ENCODE measurements at regions not wholly inside any gene's neighbourhood (a gene's known extent, or its start where the extent isn't known, plus 50 kb on each side); places are given as distances from the start of the nearest gene placed in this dataset.

DNA sequence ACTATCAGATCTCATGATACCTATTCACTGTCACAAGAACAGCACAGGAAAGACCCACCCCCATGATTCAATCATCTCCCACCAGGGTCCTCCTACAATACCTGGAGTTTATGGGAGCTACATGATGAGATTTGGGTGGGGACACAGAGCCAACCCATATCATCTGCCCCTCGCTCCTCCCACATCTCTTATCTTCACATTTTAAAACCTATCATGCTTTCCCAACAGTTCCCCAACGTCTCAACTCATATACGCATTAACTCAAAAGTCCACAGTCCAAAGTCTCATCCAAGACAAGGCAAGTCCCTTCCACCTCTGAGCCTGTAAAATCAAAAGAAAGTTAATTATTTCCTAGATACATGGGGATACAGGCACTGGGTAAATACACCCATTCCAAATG, 1185.2 kb downstream of the PCDH7 start:
- no peak for DNase-seq (ENCODE audit: low read depth in 2 of 2)
- no peaks in the 10 kb centered on the region for H3K4me1 ChIP-seq (ENCODE audit: control insufficient read depth, extremely low read depth, insufficient read depth, low read length)
- no peaks in the 10 kb centered on the region for H3K27me3 ChIP-seq (ENCODE audit: control insufficient read depth, insufficient read depth, low read length)
- H4K20me1 ChIP-seq (ENCODE audit: control insufficient read depth, extremely low read depth, insufficient read depth, low read length): no peaks in the 10 kb centered on the region
- no peak overlapping the region for H3K9ac ChIP-seq (ENCODE audit: insufficient read depth, low read length)
- no peaks in the 10 kb centered on the region for H3K36me3 ChIP-seq (ENCODE audit: control insufficient read depth, insufficient read depth, low read length)
- H3K9me3 ChIP-seq (ENCODE audit: control insufficient read depth, insufficient read depth, low read depth, low read length): no peaks in the 10 kb centered on the region
- H2AFZ ChIP-seq (ENCODE audit: low read length): no peak overlapping the region
- H3K4me2 ChIP-seq (ENCODE audit: extremely low read depth, insufficient read depth, low read length): no peak overlapping the region
- H3K27ac ChIP-seq (ENCODE audit: insufficient read depth, low read length): no peak overlapping the region
- TF ChIP-seq EZH2 (IDR thresholded peaks at IDR 0.05; ENCODE audit: low read length, missing control alignments): no peak
- TF ChIP-seq, protein P1, sequence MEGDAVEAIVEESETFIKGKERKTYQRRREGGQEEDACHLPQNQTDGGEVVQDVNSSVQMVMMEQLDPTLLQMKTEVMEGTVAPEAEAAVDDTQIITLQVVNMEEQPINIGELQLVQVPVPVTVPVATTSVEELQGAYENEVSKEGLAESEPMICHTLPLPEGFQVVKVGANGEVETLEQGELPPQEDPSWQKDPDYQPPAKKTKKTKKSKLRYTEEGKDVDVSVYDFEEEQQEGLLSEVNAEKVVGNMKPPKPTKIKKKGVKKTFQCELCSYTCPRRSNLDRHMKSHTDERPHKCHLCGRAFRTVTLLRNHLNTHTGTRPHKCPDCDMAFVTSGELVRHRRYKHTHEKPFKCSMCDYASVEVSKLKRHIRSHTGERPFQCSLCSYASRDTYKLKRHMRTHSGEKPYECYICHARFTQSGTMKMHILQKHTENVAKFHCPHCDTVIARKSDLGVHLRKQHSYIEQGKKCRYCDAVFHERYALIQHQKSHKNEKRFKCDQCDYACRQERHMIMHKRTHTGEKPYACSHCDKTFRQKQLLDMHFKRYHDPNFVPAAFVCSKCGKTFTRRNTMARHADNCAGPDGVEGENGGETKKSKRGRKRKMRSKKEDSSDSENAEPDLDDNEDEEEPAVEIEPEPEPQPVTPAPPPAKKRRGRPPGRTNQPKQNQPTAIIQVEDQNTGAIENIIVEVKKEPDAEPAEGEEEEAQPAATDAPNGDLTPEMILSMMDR (conservative IDR thresholded peaks at IDR 0.05 in 1 of 2, IDR thresholded peaks at IDR 0.05 in 1 of 2; ENCODE audit: low read depth in 1 of 2, low read length in 2 of 2): no peak
- H3K79me2 ChIP-seq (ENCODE audit: control insufficient read depth, insufficient read depth, low read length): no peaks in the 10 kb centered on the region
- no peak overlapping the region for H3K4me3 ChIP-seq (replicated peaks in 1 of 4; ENCODE audit: control extremely low read depth in 1 of 4, insufficient read depth in 1 of 4, low read depth in 3 of 4, low read length in 4 of 4)

- Histone ChIP-seq H3K4me2 (ENCODE audit: extremely low read depth, insufficient read depth, low read length) (no peak overlapping the region), H4K20me1 (ENCODE audit: control insufficient read depth, extremely low read depth, insufficient read depth, low read length) (no peaks in the 10 kb centered on the region), H3K27me3 (ENCODE audit: control insufficient read depth, insufficient read depth, low read length) (no peaks in the 10 kb centered on the region), H3K9ac (ENCODE audit: insufficient read depth, low read length) (no peak overlapping the region), H3K4me3 (replicated peaks in 1 of 4; ENCODE audit: control extremely low read depth in 1 of 4, insufficient read depth in 1 of 4, low read depth in 3 of 4, low read length in 4 of 4) (no peak overlapping the region), H3K79me2 (ENCODE audit: control insufficient read depth, insufficient read depth, low read length) (no peaks in the 10 kb centered on the region), H3K4me1 (ENCODE audit: control insufficient read depth, extremely low read depth, insufficient read depth, low read length) (no peaks in the 10 kb centered on the region), H2AFZ (ENCODE audit: low read length) (no peak overlapping the region), H3K36me3 (ENCODE audit: control insufficient read depth, insufficient read depth, low read length) (no peaks in the 10 kb centered on the region), H3K9me3 (ENCODE audit: control insufficient read depth, insufficient read depth, low read depth, low read length) (no peaks in the 10 kb centered on the region), H3K27ac (ENCODE audit: insufficient read depth, low read length) (no peak overlapping the region)
- no peak for DNase-seq (ENCODE audit: low read depth in 2 of 2)
- no peak for TF ChIP-seq EZH2 (IDR thresholded peaks at IDR 0.05; ENCODE audit: low read length, missing control alignments)
- TF ChIP-seq, protein P1 (conservative IDR thresholded peaks at IDR 0.05 in 1 of 2, IDR thresholded peaks at IDR 0.05 in 1 of 2; ENCODE audit: low read depth in 1 of 2, low read length in 2 of 2): no peak
Observed at GRCh38 chr4:31908261-31908660, 1188.1 kb downstream of the PCDH7 start.

DNA sequence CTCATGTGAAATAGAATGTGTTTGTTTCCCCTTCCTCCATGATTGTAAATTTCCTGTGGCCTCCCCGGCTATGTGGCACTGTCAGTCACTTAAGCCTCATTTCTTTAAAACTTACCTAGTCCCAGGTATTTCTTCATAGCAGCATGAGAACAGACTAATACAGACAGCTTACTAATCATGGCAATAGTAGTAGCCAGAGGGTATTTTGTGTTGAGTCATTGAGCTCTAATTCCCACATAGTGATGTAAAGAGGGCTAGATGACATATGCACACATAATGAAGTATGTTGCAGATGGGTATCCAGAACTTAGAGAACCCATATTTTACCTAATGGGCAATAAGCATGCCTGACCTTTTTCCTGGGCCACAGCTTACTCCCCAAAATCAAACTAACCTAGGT, 1197.2 kb downstream of the PCDH7 start:
- Histone ChIP-seq H3K79me2 (ENCODE audit: control insufficient read depth, insufficient read depth, low read length) (no peaks in the 10 kb centered on the region), H3K4me2 (ENCODE audit: extremely low read depth, insufficient read depth, low read length) (no peak overlapping the region), H3K36me3 (ENCODE audit: control insufficient read depth, insufficient read depth, low read length) (no peaks in the 10 kb centered on the region), H3K27ac (ENCODE audit: insufficient read depth, low read length) (no peak overlapping the region), H3K4me3 (replicated peaks in 1 of 4; ENCODE audit: control extremely low read depth in 1 of 4, insufficient read depth in 1 of 4, low read depth in 3 of 4, low read length in 4 of 4) (no peak overlapping the region), H3K27me3 (ENCODE audit: control insufficient read depth, insufficient read depth, low read length) (no peaks in the 10 kb centered on the region), H4K20me1 (ENCODE audit: control insufficient read depth, extremely low read depth, insufficient read depth, low read length) (no peaks in the 10 kb centered on the region), H3K4me1 (ENCODE audit: control insufficient read depth, extremely low read depth, insufficient read depth, low read length) (no peaks in the 10 kb centered on the region), H3K9me3 (ENCODE audit: control insufficient read depth, insufficient read depth, low read depth, low read length) (no peaks in the 10 kb centered on the region), H2AFZ (ENCODE audit: low read length) (no peak overlapping the region), H3K9ac (ENCODE audit: insufficient read depth, low read length) (no peak overlapping the region)
- TF ChIP-seq, protein P1 (conservative IDR thresholded peaks at IDR 0.05 in 1 of 2, IDR thresholded peaks at IDR 0.05 in 1 of 2; ENCODE audit: low read depth in 1 of 2, low read length in 2 of 2): no peak
- no peak for TF ChIP-seq EZH2 (IDR thresholded peaks at IDR 0.05; ENCODE audit: low read length, missing control alignments)
- no peak for DNase-seq (ENCODE audit: low read depth in 2 of 2)

Measured in fibroblast of lung (primary cell).